Breast epithelium (tissue), 4 donors: ENCODE measurements at regions not wholly inside any gene's neighbourhood (a gene's known extent, or its start where the extent isn't known, plus 50 kb on each side); places are given as distances from the start of the nearest gene placed in this dataset.
"Not testable (repeated sequence)": the region's sequence is repeated elsewhere in the genome, so short reads cannot be mapped to it uniquely, and the experiment has no call there.

Experiments used
- DNase-seq, 2 donors: peaks; one replicate each; pipeline ENCODE4 v3.0.0-alpha.2; 2019; ENCODE audit warnings: low spot score in 2 of 2
- H3K27ac ChIP-seq, 2 donors: fragments of 200-600 bp; sonication (generic) in 1 of 2; one replicate each; pipeline ENCODE4 v1.5.1; 2016 to 2019; ENCODE audit warnings: mild to moderate bottlenecking in 1 of 2
- H3K27me3 ChIP-seq, 2 donors: fragments of 200-600 bp; sonication (generic) in 1 of 2; one replicate each; pipeline versions ENCODE4 v1.5.1 to v1.6.0; 2017 to 2019; ENCODE audit warnings: control low read depth in 1 of 2, mild to moderate bottlenecking in 1 of 2
- H3K36me3 ChIP-seq: fragments of 200-600 bp; one replicate; pipeline ENCODE4 v1.5.1; 2019
- H3K4me1 ChIP-seq, 2 donors: fragments of 200-600 bp; sonication (generic); one replicate each; pipeline ENCODE4 v1.5.1; 2016 to 2019; ENCODE audit warnings: control low read depth in 1 of 2
- H3K4me3 ChIP-seq, 3 donors: fragments of 200-600 bp; sonication (generic); 1 replicate in 2 of 3; 2 replicates in 1 of 3; pipeline ENCODE4 v1.5.1; 2016 to 2019; ENCODE audit warnings: mild to moderate bottlenecking in 3 of 3, moderate library complexity in 2 of 3
- H3K9me3 ChIP-seq, 2 donors: fragments of 200-600 bp; sonication (generic) in 1 of 2; one replicate each; pipeline ENCODE4 v1.5.1; 2016 to 2019; ENCODE audit warnings: control low read depth in 1 of 2
- CTCF ChIP-seq, 3 donors: fragments of 450-650 bp; IDR thresholded peaks; one replicate each; pipeline ENCODE4 v1.5.1; 2016 to 2017; ENCODE audit warnings: antibody characterized with exemption in 3 of 3, mild to moderate bottlenecking in 3 of 3, moderate library complexity in 3 of 3
- POLR2A ChIP-seq: fragments of 450-650 bp; IDR thresholded peaks from one replicate; pipeline ENCODE4 v1.6.1; 2016; ENCODE audit warnings: antibody characterized with exemption, mild to moderate bottlenecking, moderate library complexity
- POLR2AphosphoS5 ChIP-seq, 3 donors: sonication (generic); formaldehyde crosslinking; IDR thresholded peaks; one replicate each; pipeline ENCODE4 v1.6.1; 2017; ENCODE audit warnings: antibody characterized with exemption in 3 of 3
- intact Hi-C: fragments of 100-400 bp; cut with DNase I; formaldehyde crosslinking; loops from one replicate; pipeline ENCODE4 v1.15.1; 2023; ENCODE audit warnings: low total_unique reads

GRCh38 chr5:106797996-106798395 lies 872.7 kb downstream of the EFNA5 start:
- Histone ChIP-seq H3K27ac (no peak overlapping the region), H3K4me1 (no peaks in the 10 kb centered on the region), H3K9me3 (no peaks in the 10 kb centered on the region), H3K36me3 (no peaks in the 10 kb centered on the region), H3K27me3 (no peaks in the 10 kb centered on the region), H3K4me3 (no peak overlapping the region)
- no peak for TF ChIP-seq CTCF (IDR thresholded peaks at IDR 0.05)
- no peak for TF ChIP-seq POLR2AphosphoS5 (IDR thresholded peaks at IDR 0.05)
- no peak for TF ChIP-seq POLR2A
- intact Hi-C loops = loop anchor here (5.0 kb wide), 1 partner anchor 49 kb away; no protein-coding TSS in a partner anchor
- DNase-seq = no peak

- no peak for DNase-seq
- H3K36me3 ChIP-seq = no peaks in the 10 kb centered on the region
- H3K27me3 ChIP-seq = no peaks in the 10 kb centered on the region
- no peak overlapping the region for H3K27ac ChIP-seq
- TF ChIP-seq POLR2A = no peak
- TF ChIP-seq CTCF (IDR thresholded peaks at IDR 0.05) = no peak
- no peak for TF ChIP-seq POLR2AphosphoS5 (IDR thresholded peaks at IDR 0.05)
- no peak overlapping the region for H3K4me3 ChIP-seq
- no peaks in the 10 kb centered on the region for H3K4me1 ChIP-seq
- intact Hi-C loops = loop anchor here (5.0 kb wide), 1 partner anchor 51 kb away; no protein-coding TSS in a partner anchor
- no peaks in the 10 kb centered on the region for H3K9me3 ChIP-seq
Measured at GRCh38 chr5:106796081-106796480, 874.7 kb downstream of the EFNA5 start.

GRCh38 chr5:106784846-106785245 lies 885.9 kb downstream of the EFNA5 start:
- DNase-seq = no peak
- TF ChIP-seq POLR2AphosphoS5 (IDR thresholded peaks at IDR 0.05) = no peak
- no peak for TF ChIP-seq CTCF (IDR thresholded peaks at IDR 0.05)
- TF ChIP-seq POLR2A = no peak
- H3K9me3 ChIP-seq = peaks cover 3 to 4% of the 10 kb centered on the region in 2 donors
- H3K36me3 ChIP-seq = no peaks in the 10 kb centered on the region
- intact Hi-C loops = no loop called here
- no peaks in the 10 kb centered on the region for H3K4me1 ChIP-seq
- no peaks in the 10 kb centered on the region for H3K27me3 ChIP-seq
- no peak overlapping the region for H3K27ac ChIP-seq
- H3K4me3 ChIP-seq = no peak overlapping the region

DNA sequence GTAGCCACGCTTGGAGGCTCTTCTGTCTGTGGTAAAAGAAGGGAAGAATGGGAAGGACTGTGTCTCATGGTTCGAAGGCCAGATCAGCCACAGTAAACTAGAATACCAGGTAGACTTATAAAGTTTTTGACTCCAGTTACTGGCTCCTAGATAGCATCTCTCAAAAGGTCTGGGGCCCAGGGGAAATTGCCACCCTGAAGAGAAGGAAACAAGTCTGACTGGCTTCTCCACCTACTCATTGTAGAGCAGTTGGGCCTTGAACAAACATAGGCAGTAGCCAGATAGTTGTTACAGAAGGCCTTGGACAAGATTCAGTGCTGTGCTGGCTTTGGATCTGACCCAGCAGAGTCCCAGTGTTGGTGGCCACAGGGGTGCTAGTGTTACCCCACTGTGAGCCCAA lies 890.4 kb downstream of the EFNA5 start:
- TF ChIP-seq POLR2A = no peak
- TF ChIP-seq CTCF (IDR thresholded peaks at IDR 0.05) = no peak
- no peak for TF ChIP-seq POLR2AphosphoS5 (IDR thresholded peaks at IDR 0.05)
- Histone ChIP-seq H3K27ac (no peak overlapping the region), H3K36me3 (no peaks in the 10 kb centered on the region), H3K4me1 (no peaks in the 10 kb centered on the region), H3K4me3 (no peak overlapping the region), H3K27me3 (no peaks in the 10 kb centered on the region), H3K9me3 (peaks cover 3 to 4% of the 10 kb centered on the region in 2 donors)
- no peak for DNase-seq
- intact Hi-C loops = no loop called here

DNA sequence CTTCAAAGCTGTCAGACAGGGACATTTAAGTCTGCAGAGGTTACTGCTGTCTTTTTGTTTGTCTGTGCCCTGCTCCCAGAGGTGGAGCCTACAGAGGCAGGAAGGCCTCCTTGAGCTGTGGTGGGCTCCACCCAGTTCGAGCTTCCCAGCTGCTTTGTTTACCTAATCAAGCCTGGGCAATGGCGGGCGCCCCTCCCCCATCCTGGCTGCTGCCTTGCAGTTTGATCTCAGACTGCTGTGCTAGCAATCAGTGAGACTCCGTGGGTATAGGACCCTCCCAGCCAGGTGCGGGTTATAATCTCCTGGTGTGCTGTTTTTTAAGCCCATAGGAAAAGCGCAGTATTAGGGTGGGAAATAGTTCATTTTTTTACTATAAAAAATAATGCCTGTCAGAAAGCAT lies 894.2 kb downstream of the EFNA5 start:
- H3K4me3 ChIP-seq, H3K27me3 ChIP-seq, DNase-seq, intact Hi-C loops, H3K27ac ChIP-seq, H3K36me3 ChIP-seq, H3K9me3 ChIP-seq, H3K4me1 ChIP-seq: not testable (repeated sequence)

- no peaks in the 10 kb centered on the region for H3K27me3 ChIP-seq
- no peaks in the 10 kb centered on the region for H3K4me1 ChIP-seq
- H3K36me3 ChIP-seq = no peaks in the 10 kb centered on the region
- no peak overlapping the region for H3K27ac ChIP-seq
- H3K4me3 ChIP-seq = no peak overlapping the region
- H3K9me3 ChIP-seq = no peaks in the 10 kb centered on the region
- no peak for DNase-seq
- intact Hi-C loops = no loop called here
- TF ChIP-seq POLR2AphosphoS5 (IDR thresholded peaks at IDR 0.05) (no peak), POLR2A (no peak), CTCF (IDR thresholded peaks at IDR 0.05) (no peak)
Measured at GRCh38 chr5:106768392-106768791, 902.3 kb downstream of the EFNA5 start.
